ENCODE measurements at regions not wholly inside any gene's neighbourhood (a gene's known extent, or its start where the extent isn't known, plus 50 kb on each side); places are given as distances from the start of the nearest gene placed in this dataset.

GRCh38 chr21:15515908-15516307 lies 213.9 kb upstream of the USP25 start:
- Histone ChIP-seq H4K20me1 (ENCODE audit: insufficient read depth, low read length) (no peaks in the 10 kb centered on the region), H3K9me2 (ENCODE audit: insufficient read depth, low read length) (no peaks in the 10 kb centered on the region), H3K27ac (ENCODE audit: low read depth, low read length, poor library complexity, severe bottlenecking) (no peak overlapping the region), H3K4me1 (ENCODE audit: insufficient read depth, low read length, poor library complexity, severe bottlenecking) (peaks cover 27% of the 10 kb centered on the region), H3K79me2 (ENCODE audit: insufficient read depth, low read depth, low read length) (no peaks in the 10 kb centered on the region), H3K4me3 (ENCODE audit: low read depth, low read length, poor library complexity, severe bottlenecking) (no peak overlapping the region), H3K9me3 (ENCODE audit: low read length) (peaks cover 1% of the 10 kb centered on the region; the same call in 1 of the 2 replicates), H3K36me3 (ENCODE audit: insufficient read depth, low read length) (no peaks in the 10 kb centered on the region), H2AFZ (ENCODE audit: low read length) (no peak overlapping the region), H3K4me2 (ENCODE audit: low read length) (no peak overlapping the region)
- DNase-seq (ENCODE audit: low spot score): no peak
- POLR2A ChIA-PET: interaction anchor here (1.1 to 3.1 kb wide), 6 partner anchors 9 to 47 kb away, joined by 3 to 16 read pairs (median 4); no protein-coding TSS in a partner anchor
- CTCF ChIA-PET (ENCODE audit: unreplicated experiment): no interaction called here
- no TSS peak for BruUV-seq (replicated peaks)
- intact Hi-C loops (cut with micrococcal nuclease; ENCODE audit: unreplicated experiment): loop anchor here (10.0 kb wide), 1 partner anchor 831 kb away; no protein-coding TSS in a partner anchor
- TF ChIP-seq CTCF (conservative IDR thresholded peaks at IDR 0.05; ENCODE audit: low read length) (no peak), EZH2phosphoT487 (IDR thresholded peaks at IDR 0.05; ENCODE audit: borderline replicate concordance, low read depth, low read length) (no peak)

GRCh38 chr21:15517394-15517793 lies 212.4 kb upstream of the USP25 start:
- H3K27ac ChIP-seq (ENCODE audit: low read depth, low read length, poor library complexity, severe bottlenecking): no peak overlapping the region
- TF ChIP-seq EZH2phosphoT487 (IDR thresholded peaks at IDR 0.05; ENCODE audit: borderline replicate concordance, low read depth, low read length): no peak
- TF ChIP-seq CTCF (conservative IDR thresholded peaks at IDR 0.05; ENCODE audit: low read length): no peak
- intact Hi-C loops (cut with micrococcal nuclease; ENCODE audit: unreplicated experiment): loop anchor here (10.0 kb wide), 1 partner anchor 833 kb away; no protein-coding TSS in a partner anchor
- H2AFZ ChIP-seq (ENCODE audit: low read length): no peak overlapping the region; the same call in 1 of the 2 replicates
- no peaks in the 10 kb centered on the region; the same call in 1 of the 2 replicates for H3K36me3 ChIP-seq (ENCODE audit: insufficient read depth, low read length)
- ChIA-PET CTCF (ENCODE audit: unreplicated experiment) (no interaction called here), POLR2A (interaction anchor here (1.0 to 3.1 kb wide), 4 partner anchors 12 to 21 kb away, joined by 3 to 16 read pairs (median 5); no protein-coding TSS in a partner anchor)
- H3K4me2 ChIP-seq (ENCODE audit: low read length): no peak overlapping the region
- H3K79me2 ChIP-seq (ENCODE audit: insufficient read depth, low read depth, low read length): no peaks in the 10 kb centered on the region
- H3K4me3 ChIP-seq (ENCODE audit: low read depth, low read length, poor library complexity, severe bottlenecking): no peak overlapping the region
- no peaks in the 10 kb centered on the region for H4K20me1 ChIP-seq (ENCODE audit: insufficient read depth, low read length)
- H3K9me2 ChIP-seq (ENCODE audit: insufficient read depth, low read length): no peaks in the 10 kb centered on the region
- peaks cover 27% of the 10 kb centered on the region for H3K4me1 ChIP-seq (ENCODE audit: insufficient read depth, low read length, poor library complexity, severe bottlenecking)
- H3K9me3 ChIP-seq (ENCODE audit: low read length): peaks cover 14% of the 10 kb centered on the region; the same call in 1 of the 2 replicates
- BruUV-seq (replicated peaks): no TSS peak
- DNase-seq (ENCODE audit: low spot score): no peak

Data from OCI-LY7 (cell line).